Type B pancreatic cell (in vitro differentiated cells): ENCODE measurements at regions not wholly inside any gene's neighbourhood (a gene's known extent, or its start where the extent isn't known, plus 50 kb on each side); places are given as distances from the start of the nearest gene placed in this dataset.
A peak's percentile ranks its signal among the peaks of the same experiment; 100 is the strongest.

Experiments
- DNase-seq: peaks from one replicate; pipeline ENCODE4 v3.0.0; 2021; ENCODE audit warnings: mixed read lengths; ENCODE audit not compliant: unreplicated experiment; ENCODE audit errors: extremely low spot score
- H3K27ac Mint-ChIP-seq: 2 replicates; pipeline ENCODE4 v1.8.0; 2021; ENCODE audit warnings: mild to moderate bottlenecking, mixed read lengths
- H3K27me3 Mint-ChIP-seq: 2 replicates; pipeline ENCODE4 v1.8.0; 2021; ENCODE audit warnings: mixed read lengths
- H3K36me3 Mint-ChIP-seq: 2 replicates; pipeline ENCODE4 v1.8.0; 2021; ENCODE audit warnings: mixed read lengths
- H3K4me1 Mint-ChIP-seq: one replicate; pipeline ENCODE4 v1.8.0; 2021; ENCODE audit warnings: mixed read lengths; ENCODE audit not compliant: unreplicated experiment
- H3K4me3 Mint-ChIP-seq: 2 replicates; pipeline ENCODE4 v1.8.0; 2021; ENCODE audit warnings: mild to moderate bottlenecking, mixed read lengths
- H3K9me3 Mint-ChIP-seq: 2 replicates; pipeline ENCODE4 v1.8.0; 2021; ENCODE audit warnings: mixed read lengths
- CTCF ChIP-seq: fragments of 200-600 bp; sonication (generic); conservative IDR thresholded peaks from 2 replicates; pipeline ENCODE4 v1.5.0; 2021; ENCODE audit warnings: antibody characterized with exemption, mild to moderate bottlenecking

- no peaks in the 10 kb centered on the region for H3K27me3 Mint-ChIP-seq
- H3K36me3 Mint-ChIP-seq, result no peaks in the 10 kb centered on the region
- H3K4me3 Mint-ChIP-seq, result no peak overlapping the region
- DNase-seq, result peak; percentile 25
- H3K4me1 Mint-ChIP-seq, result peaks cover 31% of the 10 kb centered on the region
- no peak for TF ChIP-seq CTCF
- H3K9me3 Mint-ChIP-seq, result peaks cover 3% of the 10 kb centered on the region
- no peak overlapping the region for H3K27ac Mint-ChIP-seq
These were observed 63.7 kb upstream of the STEAP1B start for GRCh38 chr7:22563621-22564241.

- Mint-ChIP-seq H3K4me1 (peaks cover 31% of the 10 kb centered on the region), H3K27me3 (no peaks in the 10 kb centered on the region), H3K9me3 (peaks cover 3% of the 10 kb centered on the region), H3K4me3 (peak overlapping the region; percentile 72), H3K36me3 (no peaks in the 10 kb centered on the region), H3K27ac (peak overlapping the region; percentile 32)
- TF ChIP-seq CTCF, result no peak
- DNase-seq, result peak; percentile 29
These were observed 63.1 kb upstream of the STEAP1B start for GRCh38 chr7:22563032-22563501.

- H3K4me3 Mint-ChIP-seq, result peak overlapping the region; percentile 7
- peak overlapping the region; percentile 90 for H3K27ac Mint-ChIP-seq
- no peaks in the 10 kb centered on the region for H3K27me3 Mint-ChIP-seq
- TF ChIP-seq CTCF, result no peak
- peak; percentile 7 for DNase-seq
- H3K36me3 Mint-ChIP-seq, result no peaks in the 10 kb centered on the region
- no peaks in the 10 kb centered on the region for H3K9me3 Mint-ChIP-seq
- H3K4me1 Mint-ChIP-seq, result peaks cover 31% of the 10 kb centered on the region
These were observed 62.1 kb upstream of the STEAP1B start for GRCh38 chr7:22561895-22562593.

GRCh38 chr7:22561321-22561811, 61.4 kb upstream of the STEAP1B start:
- TF ChIP-seq CTCF, result no peak
- H3K27me3 Mint-ChIP-seq, result no peaks in the 10 kb centered on the region
- no peaks in the 10 kb centered on the region for H3K36me3 Mint-ChIP-seq
- DNase-seq, result peak; percentile 72
- H3K9me3 Mint-ChIP-seq, result no peaks in the 10 kb centered on the region
- peak overlapping the region; percentile 90 for H3K27ac Mint-ChIP-seq
- peak overlapping the region; percentile 7 for H3K4me3 Mint-ChIP-seq
- peaks cover 31% of the 10 kb centered on the region for H3K4me1 Mint-ChIP-seq

- Mint-ChIP-seq H3K9me3 (no peaks in the 10 kb centered on the region), H3K4me1 (peaks cover 18% of the 10 kb centered on the region)
These were observed 60.0 kb upstream of the STEAP1B start for GRCh38 chr7:22559829-22560489.

More at GRCh38 chr7:22559829-22560489, 60.0 kb upstream of the STEAP1B start:
- peaks cover 4% of the 10 kb centered on the region for H3K27me3 Mint-ChIP-seq
- H3K36me3 Mint-ChIP-seq, result no peaks in the 10 kb centered on the region
- TF ChIP-seq CTCF, result peak; percentile 97
- peak overlapping the region; percentile 63 for H3K27ac Mint-ChIP-seq
- H3K4me3 Mint-ChIP-seq, result no peak overlapping the region
- peak; percentile 66 for DNase-seq
